ENCODE measurements at regions not wholly inside any gene's neighbourhood (a gene's known extent, or its start where the extent isn't known, plus 50 kb on each side); places are given as distances from the start of the nearest gene placed in this dataset.

DNA sequence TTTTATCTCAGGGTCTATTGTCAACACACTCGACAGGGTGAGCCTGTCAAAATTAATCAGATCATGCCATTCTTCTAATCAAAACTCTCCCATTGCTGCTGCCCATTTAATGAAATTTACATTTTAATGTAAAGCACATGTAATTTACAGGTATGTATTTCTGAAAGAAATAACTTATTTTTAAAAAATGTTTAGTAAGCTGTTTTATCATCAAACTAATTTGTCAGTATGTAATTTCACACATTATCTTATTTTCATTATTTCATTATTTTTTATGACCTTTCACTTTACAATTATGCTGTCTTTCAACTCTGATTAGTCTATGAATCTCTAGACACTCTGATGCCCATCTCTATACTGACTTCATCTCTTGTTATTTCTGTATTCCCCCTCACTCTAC is 467.8 kb downstream of the ZNF804A start:
- DNase-seq = no peak
- Histone ChIP-seq H3K79me2 (ENCODE audit: insufficient read depth, low read length) (no peaks in the 10 kb centered on the region), H3K27me3 (ENCODE audit: control insufficient read depth in 2 of 2, insufficient read depth in 2 of 2, low read length in 2 of 2) (no peaks in the 10 kb centered on the region), H3K4me2 (replicated peaks; ENCODE audit: extremely low read depth, low read length, poor library complexity, severe bottlenecking) (no peak overlapping the region), H3K9me3 (replicated peaks in 1 of 2; ENCODE audit: control insufficient read depth in 1 of 2, insufficient read depth in 1 of 2, low read length in 2 of 2) (no peaks in the 10 kb centered on the region), H3K36me3 (replicated peaks in 1 of 2; ENCODE audit: control insufficient read depth in 1 of 2, insufficient read depth in 2 of 2, low read length in 2 of 2) (no peaks in the 10 kb centered on the region), H3K4me3 (replicated peaks in 1 of 3; ENCODE audit: low read depth in 2 of 3, low read length in 3 of 3) (no peak overlapping the region), H3K9ac (ENCODE audit: insufficient read depth, low read length, poor library complexity, severe bottlenecking) (no peak overlapping the region), H2AFZ (ENCODE audit: insufficient read depth, low read depth, low read length, poor library complexity, severe bottlenecking) (no peak overlapping the region), H3K4me1 (ENCODE audit: control insufficient read depth in 1 of 2, insufficient read depth in 2 of 2, low read length in 2 of 2) (no peaks in the 10 kb centered on the region), H4K20me1 (ENCODE audit: insufficient read depth, low read length) (no peaks in the 10 kb centered on the region), H3K27ac (ENCODE audit: low read depth in 1 of 2, low read length in 2 of 2) (no peak overlapping the region)
- no CpG with 5 or more reads among the region's 1 CpG for WGBS (ENCODE audit: insufficient coverage)
- H3K4me1 Mint-ChIP-seq = no peaks in the 10 kb centered on the region
- intact Hi-C loops (cut with micrococcal nuclease) = no loop called here
- peaks cover 0 to 4% (median 2%) of the 10 kb centered on the region in 7 donors for H3K9me3 Mint-ChIP-seq
- no peaks in the 10 kb centered on the region for H3K36me3 Mint-ChIP-seq
- H3K27me3 Mint-ChIP-seq (ENCODE audit: low read depth in 3 of 3) = no peaks in the 10 kb centered on the region
- TF ChIP-seq, protein P1, sequence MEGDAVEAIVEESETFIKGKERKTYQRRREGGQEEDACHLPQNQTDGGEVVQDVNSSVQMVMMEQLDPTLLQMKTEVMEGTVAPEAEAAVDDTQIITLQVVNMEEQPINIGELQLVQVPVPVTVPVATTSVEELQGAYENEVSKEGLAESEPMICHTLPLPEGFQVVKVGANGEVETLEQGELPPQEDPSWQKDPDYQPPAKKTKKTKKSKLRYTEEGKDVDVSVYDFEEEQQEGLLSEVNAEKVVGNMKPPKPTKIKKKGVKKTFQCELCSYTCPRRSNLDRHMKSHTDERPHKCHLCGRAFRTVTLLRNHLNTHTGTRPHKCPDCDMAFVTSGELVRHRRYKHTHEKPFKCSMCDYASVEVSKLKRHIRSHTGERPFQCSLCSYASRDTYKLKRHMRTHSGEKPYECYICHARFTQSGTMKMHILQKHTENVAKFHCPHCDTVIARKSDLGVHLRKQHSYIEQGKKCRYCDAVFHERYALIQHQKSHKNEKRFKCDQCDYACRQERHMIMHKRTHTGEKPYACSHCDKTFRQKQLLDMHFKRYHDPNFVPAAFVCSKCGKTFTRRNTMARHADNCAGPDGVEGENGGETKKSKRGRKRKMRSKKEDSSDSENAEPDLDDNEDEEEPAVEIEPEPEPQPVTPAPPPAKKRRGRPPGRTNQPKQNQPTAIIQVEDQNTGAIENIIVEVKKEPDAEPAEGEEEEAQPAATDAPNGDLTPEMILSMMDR (IDR thresholded peaks at IDR 0.05) = no peak
- no peak overlapping the region for H3K4me3 Mint-ChIP-seq
- no peak overlapping the region for H3K27ac Mint-ChIP-seq

DNA sequence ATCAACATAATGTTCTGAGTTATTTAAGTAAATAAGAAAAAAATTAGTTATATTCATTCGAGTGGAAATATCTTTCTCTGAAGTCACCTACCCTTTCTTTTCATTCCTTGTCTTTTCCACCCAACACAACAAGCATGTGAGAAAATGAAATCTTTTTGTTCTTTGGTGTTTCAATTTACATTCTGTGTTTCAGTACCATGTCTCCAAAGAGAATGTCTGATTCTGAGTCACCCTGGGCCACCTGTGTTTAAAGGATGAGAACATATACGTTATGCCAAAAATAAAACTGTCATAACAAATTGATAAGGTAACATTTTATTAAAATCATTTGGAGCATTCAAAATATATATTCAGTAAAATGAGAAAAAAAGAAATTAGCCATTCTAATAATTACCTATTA is 470.8 kb downstream of the ZNF804A start:
- Histone ChIP-seq H3K27ac (ENCODE audit: low read depth in 1 of 2, low read length in 2 of 2) (no peak overlapping the region), H4K20me1 (ENCODE audit: insufficient read depth, low read length) (no peaks in the 10 kb centered on the region), H3K36me3 (replicated peaks in 1 of 2; ENCODE audit: control insufficient read depth in 1 of 2, insufficient read depth in 2 of 2, low read length in 2 of 2) (no peaks in the 10 kb centered on the region), H3K9me3 (replicated peaks in 1 of 2; ENCODE audit: control insufficient read depth in 1 of 2, insufficient read depth in 1 of 2, low read length in 2 of 2) (no peaks in the 10 kb centered on the region), H2AFZ (ENCODE audit: insufficient read depth, low read depth, low read length, poor library complexity, severe bottlenecking) (no peak overlapping the region), H3K4me2 (replicated peaks; ENCODE audit: extremely low read depth, low read length, poor library complexity, severe bottlenecking) (no peak overlapping the region), H3K27me3 (ENCODE audit: control insufficient read depth in 2 of 2, insufficient read depth in 2 of 2, low read length in 2 of 2) (no peaks in the 10 kb centered on the region), H3K79me2 (ENCODE audit: insufficient read depth, low read length) (no peaks in the 10 kb centered on the region), H3K4me1 (ENCODE audit: control insufficient read depth in 1 of 2, insufficient read depth in 2 of 2, low read length in 2 of 2) (no peaks in the 10 kb centered on the region), H3K9ac (ENCODE audit: insufficient read depth, low read length, poor library complexity, severe bottlenecking) (no peak overlapping the region), H3K4me3 (replicated peaks in 1 of 3; ENCODE audit: low read depth in 2 of 3, low read length in 3 of 3) (no peak overlapping the region)
- TF ChIP-seq, protein P1 (IDR thresholded peaks at IDR 0.05) = no peak
- intact Hi-C loops (cut with micrococcal nuclease) = no loop called here
- DNase-seq = no peak
- Mint-ChIP-seq H3K27me3 (ENCODE audit: low read depth in 3 of 3) (no peaks in the 10 kb centered on the region), H3K9me3 (peaks cover 0 to 6% (median 2%) of the 10 kb centered on the region in 7 donors), H3K4me3 (no peak overlapping the region), H3K27ac (no peak overlapping the region), H3K36me3 (no peaks in the 10 kb centered on the region), H3K4me1 (no peaks in the 10 kb centered on the region)
- WGBS (ENCODE audit: insufficient coverage) = no CpG with 5 or more reads among the region's 2 CpGs
